ES-I3 (cell line): ENCODE measurements at regions not wholly inside any gene's neighbourhood (a gene's known extent, or its start where the extent isn't known, plus 50 kb on each side); places are given as distances from the start of the nearest gene placed in this dataset.

Experiments used
- H3K36me3 ChIP-seq: 2 replicates; pipeline ENCODE4 v1.6.1; 2013; ENCODE audit warnings: mild to moderate bottlenecking, low read length, control low read depth, moderate library complexity; ENCODE audit not compliant: insufficient read depth
- H3K4me1 ChIP-seq: 2 replicates; pipeline ENCODE4 v1.6.1; 2013; ENCODE audit warnings: mild to moderate bottlenecking, control low read depth, low read length; ENCODE audit not compliant: insufficient read depth
- H3K9ac ChIP-seq: 2 replicates; pipeline ENCODE4 v1.6.1; 2013; ENCODE audit warnings: low read depth, mild to moderate bottlenecking, low read length, moderate library complexity
- H3K9me3 ChIP-seq: 2 replicates; pipeline ENCODE4 v1.6.1; 2013; ENCODE audit warnings: mild to moderate bottlenecking, low read length, moderate library complexity; ENCODE audit not compliant: control insufficient read depth, insufficient read depth

- Histone ChIP-seq H3K9ac (no peak overlapping the region), H3K36me3 (no peaks in the 10 kb centered on the region), H3K9me3 (no peaks in the 10 kb centered on the region), H3K4me1 (0 out of 2 replicates have a peak, but pooled peaks cover 7% of the 10 kb centered on the region)
Observed at GRCh38 chr2:8416001-8416571, 265.8 kb upstream of the ID2 start.

GRCh38 chr2:8416849-8417832, 264.7 kb upstream of the ID2 start:
- 0 out of 2 replicates have a peak, but pooled peaks cover 7% of the 10 kb centered on the region for H3K4me1 ChIP-seq
- H3K9ac ChIP-seq, result no peak overlapping the region
- no peaks in the 10 kb centered on the region for H3K9me3 ChIP-seq
- no peaks in the 10 kb centered on the region for H3K36me3 ChIP-seq

GRCh38 chr2:8418721-8419120, 263.1 kb upstream of the ID2 start:
- Histone ChIP-seq H3K9ac (no peak overlapping the region), H3K36me3 (no peaks in the 10 kb centered on the region), H3K4me1 (no peaks in the 10 kb centered on the region), H3K9me3 (no peaks in the 10 kb centered on the region)

GRCh38 chr2:8421658-8422449, 260.0 kb upstream of the ID2 start:
- no peak overlapping the region for H3K9ac ChIP-seq
- H3K4me1 ChIP-seq, result no peaks in the 10 kb centered on the region
- no peaks in the 10 kb centered on the region for H3K9me3 ChIP-seq
- no peaks in the 10 kb centered on the region; the same call in 1 of the 2 replicates for H3K36me3 ChIP-seq

GRCh38 chr2:8422450-8422800, 259.4 kb upstream of the ID2 start:
- Histone ChIP-seq H3K36me3 (no peaks in the 10 kb centered on the region; the same call in 1 of the 2 replicates), H3K4me1 (no peaks in the 10 kb centered on the region), H3K9me3 (no peaks in the 10 kb centered on the region), H3K9ac (no peak overlapping the region)

GRCh38 chr2:8424997-8425900, 256.6 kb upstream of the ID2 start:
- no peak overlapping the region for H3K9ac ChIP-seq
- H3K4me1 ChIP-seq, result no peaks in the 10 kb centered on the region
- H3K36me3 ChIP-seq, result no peaks in the 10 kb centered on the region; the same call in 1 of the 2 replicates
- no peaks in the 10 kb centered on the region for H3K9me3 ChIP-seq

GRCh38 chr2:8426550-8426949, 255.3 kb upstream of the ID2 start:
- Histone ChIP-seq H3K4me1 (no peaks in the 10 kb centered on the region), H3K36me3 (no peaks in the 10 kb centered on the region; the same call in 1 of the 2 replicates), H3K9me3 (no peaks in the 10 kb centered on the region), H3K9ac (no peak overlapping the region)

- no peaks in the 10 kb centered on the region for H3K9me3 ChIP-seq
- H3K4me1 ChIP-seq, result no peaks in the 10 kb centered on the region
- H3K9ac ChIP-seq, result no peak overlapping the region
- no peaks in the 10 kb centered on the region; the same call in 1 of the 2 replicates for H3K36me3 ChIP-seq
Observed at GRCh38 chr2:8427211-8427610, 254.6 kb upstream of the ID2 start.

GRCh38 chr2:8430628-8431027, 251.2 kb upstream of the ID2 start:
- peaks cover 4% of the 10 kb centered on the region; the same call in 1 of the 2 replicates for H3K4me1 ChIP-seq
- no peaks in the 10 kb centered on the region for H3K9me3 ChIP-seq
- no peaks in the 10 kb centered on the region; the same call in 1 of the 2 replicates for H3K36me3 ChIP-seq
- H3K9ac ChIP-seq, result no peak overlapping the region

- H3K4me1 ChIP-seq, result peaks cover 10% of the 10 kb centered on the region; the same call in 1 of the 2 replicates
- H3K9ac ChIP-seq, result no peak overlapping the region
- H3K36me3 ChIP-seq, result no peaks in the 10 kb centered on the region; the same call in 1 of the 2 replicates
- no peaks in the 10 kb centered on the region for H3K9me3 ChIP-seq
Observed at GRCh38 chr2:8431446-8432125, 250.3 kb upstream of the ID2 start.

GRCh38 chr2:8432706-8433336, 249.0 kb upstream of the ID2 start:
- Histone ChIP-seq H3K36me3 (no peaks in the 10 kb centered on the region), H3K4me1 (peaks cover 10% of the 10 kb centered on the region; the same call in 1 of the 2 replicates), H3K9me3 (no peaks in the 10 kb centered on the region), H3K9ac (no peak overlapping the region)

- Histone ChIP-seq H3K4me1 (peaks cover 10% of the 10 kb centered on the region; the same call in 1 of the 2 replicates), H3K9ac (no peak overlapping the region)
Observed at GRCh38 chr2:8433390-8433789, 248.5 kb upstream of the ID2 start.

GRCh38 chr2:8435608-8436007, 246.2 kb upstream of the ID2 start:
- Histone ChIP-seq H3K36me3 (no peaks in the 10 kb centered on the region), H3K4me1 (peaks cover 10% of the 10 kb centered on the region; the same call in 1 of the 2 replicates), H3K9me3 (no peaks in the 10 kb centered on the region), H3K9ac (no peak overlapping the region)

More at GRCh38 chr2:8433390-8433789, 248.5 kb upstream of the ID2 start:
- Histone ChIP-seq H3K9me3 (no peaks in the 10 kb centered on the region), H3K36me3 (no peaks in the 10 kb centered on the region)
